HG02981 (cell line): ENCODE measurements at regions not wholly inside any gene's neighbourhood (a gene's known extent, or its start where the extent isn't known, plus 50 kb on each side); places are given as distances from the start of the nearest gene placed in this dataset.
"Not testable (repeated sequence)": the region's sequence is repeated elsewhere in the genome, so short reads cannot be mapped to it uniquely, and the experiment has no call there.

Experiments
- ATAC-seq: cut with Tn5 transposase; IDR thresholded peaks from one replicate; pipeline ENCODE4 v1.9.1; 2021; ENCODE audit warnings: mild to moderate bottlenecking, moderate library complexity; ENCODE audit not compliant: unreplicated experiment

DNA sequence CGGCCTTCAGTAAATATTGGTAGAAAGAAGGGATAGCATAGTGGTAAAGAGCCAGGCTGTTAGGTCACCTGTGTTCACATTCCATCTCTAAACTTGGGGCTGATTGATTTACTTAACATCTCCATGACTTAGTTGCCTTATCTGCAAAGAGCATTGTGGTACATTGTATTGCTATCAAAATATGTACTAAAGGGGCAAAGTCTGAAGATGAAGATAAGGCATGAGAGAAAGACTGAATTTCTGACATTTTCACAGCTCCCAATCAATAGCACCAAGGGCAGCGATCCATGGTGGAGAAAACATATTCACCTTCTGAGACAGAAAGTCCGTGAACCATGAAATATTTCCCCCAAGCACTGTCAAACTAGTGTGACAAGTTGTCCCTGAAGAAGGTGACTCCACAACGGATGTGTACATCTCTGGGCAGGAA, 223.3 kb upstream of the STXBP5 start:
- ATAC-seq: no peak

GRCh38 chr6:146981981-146982380, 222.2 kb upstream of the STXBP5 start:
- ATAC-seq: no peak

DNA sequence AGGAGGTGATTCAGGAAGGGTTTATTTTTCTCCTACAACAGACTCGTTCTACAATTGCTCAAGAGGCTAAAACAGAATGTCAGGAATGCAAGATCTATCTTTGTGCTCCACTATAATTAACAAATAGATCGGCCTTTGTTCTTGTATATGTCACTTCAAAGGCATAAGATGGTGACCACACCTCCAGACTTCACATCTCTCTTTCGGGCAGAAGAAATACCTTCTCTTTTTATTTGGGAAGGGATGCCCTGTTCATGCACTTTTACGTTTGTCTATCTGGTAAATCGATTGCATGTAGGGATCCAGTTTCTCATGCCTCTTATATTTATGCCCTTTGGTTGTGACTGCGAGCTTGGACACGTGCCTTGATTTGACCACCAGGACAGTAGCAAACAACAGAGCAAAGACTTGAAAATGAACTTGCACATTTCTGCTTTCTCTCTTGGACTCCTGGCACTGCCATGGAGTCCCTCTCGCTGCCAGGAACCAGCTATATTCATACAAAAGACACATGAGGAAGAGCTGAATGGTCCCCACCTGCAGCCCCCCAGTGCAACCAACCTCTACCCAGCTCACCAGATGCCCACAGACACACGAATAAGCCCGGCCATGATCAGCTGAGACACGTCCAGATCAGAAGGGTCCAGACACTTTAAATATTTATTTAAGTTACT, 219.8 kb upstream of the STXBP5 start:
- ATAC-seq: no peak

DNA sequence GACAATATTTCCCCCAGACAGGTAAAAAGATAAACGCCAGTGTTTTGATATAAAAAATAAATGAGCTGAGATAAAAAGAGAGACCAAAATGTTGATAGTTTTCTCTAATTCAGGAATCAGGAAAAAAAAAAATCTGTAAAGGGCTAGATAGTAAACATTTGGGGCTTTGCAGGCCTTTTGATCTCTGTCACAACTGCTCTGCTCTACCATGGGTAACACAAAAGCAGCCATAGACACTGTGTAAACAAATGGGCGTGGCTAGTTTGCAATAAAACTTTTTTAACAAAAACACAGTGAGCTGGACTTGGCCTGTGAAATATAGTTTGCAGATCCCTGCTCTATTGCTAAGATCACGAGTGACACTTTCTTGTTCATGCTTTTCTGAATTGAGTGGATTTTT, 219.1 kb upstream of the STXBP5 start:
- no peak for ATAC-seq

- no peak for ATAC-seq
These were observed 218.3 kb upstream of the STXBP5 start for GRCh38 chr6:146985966-146986365.

GRCh38 chr6:146987938-146988337, 216.3 kb upstream of the STXBP5 start:
- ATAC-seq: not testable (repeated sequence)

DNA sequence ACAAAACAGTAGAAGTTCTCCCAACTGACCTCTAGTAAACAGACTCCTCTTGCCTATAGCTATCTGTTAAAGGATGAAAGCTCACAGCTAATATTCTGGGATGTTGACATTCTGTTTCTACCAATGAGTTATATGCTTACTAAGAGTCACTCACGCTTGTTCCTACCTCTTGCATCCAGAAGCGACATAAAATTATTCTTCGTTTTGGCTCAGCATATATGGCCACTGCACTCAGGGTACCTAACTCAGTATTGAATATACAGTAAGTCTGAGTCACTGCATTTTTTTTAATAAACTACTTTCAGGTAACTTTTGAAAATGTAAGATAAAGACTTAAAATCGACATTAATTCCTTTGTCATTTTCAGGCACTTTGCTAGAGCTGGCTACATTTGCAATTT, 214.4 kb upstream of the STXBP5 start:
- no peak for ATAC-seq

DNA sequence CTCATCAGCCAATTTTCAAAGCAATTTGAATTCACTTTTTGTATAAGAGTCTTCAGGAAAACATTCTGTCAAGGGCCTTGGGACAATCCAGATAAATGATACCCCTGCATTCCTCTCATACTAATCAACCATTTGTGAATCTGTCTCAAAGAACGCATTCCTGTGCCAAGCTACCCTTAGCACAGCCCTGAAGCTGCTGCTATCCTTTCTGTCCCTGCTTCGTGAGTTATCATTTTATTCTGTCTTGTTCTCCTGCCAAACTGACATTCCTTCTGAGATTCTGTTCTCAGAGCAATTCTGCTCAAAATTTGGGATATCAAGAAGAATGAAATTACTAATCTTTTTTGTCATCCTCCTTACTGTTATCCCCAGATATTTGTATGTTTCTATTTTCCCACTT, 213.9 kb upstream of the STXBP5 start:
- ATAC-seq: no peak

GRCh38 chr6:146990821-146991798, 213.1 kb upstream of the STXBP5 start:
- no peak for ATAC-seq

- ATAC-seq: no peak
These were observed 207.2 kb upstream of the STXBP5 start for GRCh38 chr6:146997062-146997461.

DNA sequence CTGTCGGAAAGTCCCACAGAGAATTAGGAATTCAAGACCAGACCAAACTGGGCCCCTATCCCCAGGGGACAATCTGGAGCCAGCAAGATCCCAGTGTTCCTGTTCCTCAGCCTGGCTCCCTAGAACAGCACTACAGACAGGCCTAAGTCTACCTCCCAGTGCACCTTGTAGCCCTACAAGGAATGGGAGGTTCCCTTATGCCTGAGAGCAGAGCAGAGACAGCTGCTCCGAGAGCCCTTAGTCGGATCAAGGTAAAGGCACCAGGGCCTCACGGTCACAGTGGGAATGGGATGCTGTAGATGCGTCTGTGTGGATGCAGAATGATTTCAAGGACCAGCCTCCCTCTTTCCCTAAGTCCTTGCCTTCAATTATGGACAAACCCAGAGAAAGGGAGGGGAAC, 204.5 kb upstream of the STXBP5 start:
- no peak for ATAC-seq

DNA sequence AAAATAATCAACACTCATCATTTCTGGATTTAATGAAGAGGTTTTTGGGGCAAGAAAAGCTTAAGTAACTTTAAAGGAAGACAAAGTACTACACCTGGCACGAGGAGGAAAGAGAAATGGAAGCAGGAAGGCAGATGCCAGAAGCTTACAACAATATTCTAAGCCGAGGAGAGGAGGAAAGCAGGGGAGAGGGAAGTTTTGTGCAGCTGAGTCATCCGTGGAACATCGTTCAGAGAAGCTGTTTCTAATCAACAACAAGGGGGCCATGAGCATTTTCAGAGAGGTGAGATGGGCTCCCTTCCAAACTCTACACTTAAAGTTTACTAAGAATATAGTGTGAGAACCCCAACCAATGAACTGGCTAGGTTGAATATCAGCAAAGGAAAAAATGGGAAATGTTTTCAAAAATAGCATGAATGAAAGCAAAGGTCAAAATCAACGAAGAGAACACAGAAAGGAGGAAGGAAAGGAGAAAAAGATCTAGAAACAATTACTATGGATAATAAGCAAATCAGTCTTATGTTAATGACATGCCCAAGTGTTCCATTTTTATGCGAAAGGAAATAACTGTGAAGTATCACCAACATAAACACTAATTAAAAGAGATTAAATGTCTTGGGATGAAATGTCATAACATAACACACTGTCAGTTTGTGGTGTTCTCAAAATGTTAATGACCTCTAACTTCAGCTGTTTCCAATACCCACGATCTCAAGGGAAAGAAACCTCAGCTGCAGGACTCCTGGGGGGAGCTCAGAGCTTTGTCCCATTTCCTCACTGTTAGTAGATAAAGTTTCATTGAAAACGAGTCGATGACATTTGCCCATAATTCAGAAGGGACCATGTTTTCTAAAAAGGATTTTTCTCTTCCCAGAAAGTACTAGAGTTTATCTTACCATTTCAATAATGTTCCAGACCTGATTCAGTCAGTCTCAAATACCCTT, 203.4 kb upstream of the STXBP5 start:
- no peak for ATAC-seq

- ATAC-seq: no peak
These were observed 202.6 kb upstream of the STXBP5 start for GRCh38 chr6:147001621-147002020.

- ATAC-seq: no peak
These were observed 201.0 kb upstream of the STXBP5 start for GRCh38 chr6:147003186-147003585.

GRCh38 chr6:147005499-147005898, 198.7 kb upstream of the STXBP5 start:
- ATAC-seq: no peak

- ATAC-seq: no peak
These were observed 196.8 kb upstream of the STXBP5 start for GRCh38 chr6:147007441-147007840.

DNA sequence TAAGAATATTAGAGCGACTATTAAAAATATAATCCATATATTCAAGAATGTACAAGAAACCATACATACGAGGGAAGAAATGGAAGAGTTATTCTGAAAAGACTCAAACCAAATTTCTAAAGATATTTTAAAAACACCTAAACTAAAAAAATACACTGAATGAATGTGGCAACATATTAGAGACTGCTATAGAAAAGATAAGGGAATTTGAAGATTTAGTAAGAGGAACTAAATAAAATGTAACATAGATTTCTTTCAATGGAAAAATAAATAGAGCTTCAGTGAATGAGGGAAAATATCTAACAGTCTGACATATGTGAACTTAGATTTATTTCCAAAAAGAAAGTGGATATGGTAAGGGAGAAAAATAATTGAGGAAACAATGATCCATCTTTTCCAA, 194.9 kb upstream of the STXBP5 start:
- ATAC-seq: no peak

- no peak for ATAC-seq
These were observed 188.5 kb upstream of the STXBP5 start for GRCh38 chr6:147015674-147016073.

DNA sequence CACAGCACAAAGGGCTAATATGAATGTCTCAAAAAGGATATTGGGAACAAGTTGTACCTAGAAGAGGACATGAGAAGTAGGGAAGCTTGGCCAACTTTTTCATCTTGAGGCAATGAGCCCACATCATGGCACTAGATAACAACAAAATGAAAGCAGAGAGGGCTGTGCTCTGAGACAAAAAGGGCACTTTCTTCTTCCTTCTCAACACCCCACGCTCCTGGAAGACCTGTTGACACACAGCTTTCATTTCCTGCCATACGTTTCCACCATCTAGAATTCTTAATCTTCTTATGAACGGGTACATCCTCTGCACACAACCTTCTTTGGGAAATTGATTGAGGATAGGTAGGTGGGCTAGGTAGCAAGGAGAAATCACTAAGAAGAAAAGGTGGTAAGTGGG, 187.8 kb upstream of the STXBP5 start:
- no peak for ATAC-seq

GRCh38 chr6:147017153-147017552, 187.1 kb upstream of the STXBP5 start:
- no peak for ATAC-seq

DNA sequence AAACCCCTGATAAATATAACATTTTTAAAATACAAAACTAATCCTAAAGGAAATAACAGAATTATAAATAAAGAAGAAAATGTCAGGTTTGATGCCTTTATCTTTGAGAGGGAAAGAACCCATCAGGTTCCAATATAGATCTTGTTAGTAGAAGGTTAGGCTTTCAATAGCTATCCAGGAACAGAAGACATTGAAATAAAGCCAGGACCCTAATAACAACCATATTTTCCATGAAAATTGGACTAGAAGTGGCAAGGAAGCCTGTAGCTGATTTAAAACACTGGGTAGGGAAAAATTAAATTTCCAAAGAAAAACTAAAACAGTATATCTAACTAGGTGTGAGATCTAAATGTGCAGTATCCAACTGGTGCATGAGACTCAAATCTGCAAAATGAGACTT, 185.2 kb upstream of the STXBP5 start:
- no peak for ATAC-seq
